ENCODE measurements at regions not wholly inside any gene's neighbourhood (a gene's known extent, or its start where the extent isn't known, plus 50 kb on each side); places are given as distances from the start of the nearest gene placed in this dataset.

DNA sequence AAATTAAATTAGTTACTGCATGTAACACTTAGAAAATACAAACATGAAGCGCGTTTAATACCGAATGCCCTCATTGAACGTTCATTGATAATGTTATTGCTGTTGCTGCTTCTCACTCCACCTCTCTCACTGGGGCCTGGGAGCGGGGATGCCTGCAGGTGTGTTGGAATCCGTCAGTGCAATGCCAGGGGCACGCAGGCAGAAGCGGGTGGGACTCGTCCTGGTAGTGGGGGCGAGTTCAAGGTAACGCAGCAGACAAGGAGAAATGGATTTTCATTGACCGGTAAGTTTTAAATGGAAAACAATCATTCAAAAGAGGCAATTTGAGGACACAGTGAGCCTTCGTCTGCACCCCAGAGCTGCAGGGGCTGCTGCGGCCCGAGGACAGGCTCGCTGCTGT lies 71.2 kb upstream of the AFDN start:
- DNase-seq (ENCODE audit: low read depth, low spot score): no peak

DNA sequence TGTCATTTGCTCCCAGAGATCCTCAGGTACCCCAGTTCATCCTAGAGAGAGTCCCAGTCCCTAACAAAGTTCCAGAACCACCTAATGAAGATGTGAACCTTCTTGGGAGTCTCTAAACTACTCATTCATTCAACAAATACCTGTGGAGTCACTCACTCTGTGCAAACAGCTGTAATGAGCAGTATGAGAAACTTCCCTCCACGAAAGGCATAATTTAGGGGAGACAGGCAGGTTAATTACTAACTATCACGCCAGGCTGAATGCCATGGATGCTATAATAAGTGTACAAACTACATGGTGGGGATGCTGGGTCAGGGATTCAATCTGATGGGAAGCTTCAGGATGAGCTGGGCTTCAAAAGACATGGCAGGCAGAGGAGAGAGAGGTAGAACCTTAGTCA lies 70.1 kb upstream of the AFDN start:
- no peak for DNase-seq (ENCODE audit: low read depth, low spot score)

DNA sequence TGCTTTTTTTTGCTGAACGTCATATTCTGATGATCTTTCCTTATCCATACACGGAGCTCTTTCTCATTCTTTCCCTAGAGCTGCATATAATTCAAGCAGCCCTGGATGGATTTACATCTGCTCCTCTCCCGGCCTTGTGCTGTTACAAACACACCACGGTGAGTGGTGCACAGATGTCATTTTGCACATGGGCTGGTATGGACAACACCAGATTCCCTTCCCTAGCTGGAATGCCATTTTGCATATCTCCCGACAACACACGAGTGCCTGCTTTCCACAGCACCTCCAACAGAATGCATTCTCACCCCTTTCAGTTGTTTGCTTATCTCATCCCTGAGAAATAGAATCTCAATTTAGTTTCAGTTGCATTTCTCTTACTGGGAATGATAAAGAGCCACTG lies 69.5 kb upstream of the AFDN start:
- no peak for DNase-seq (ENCODE audit: low read depth, low spot score)

DNA sequence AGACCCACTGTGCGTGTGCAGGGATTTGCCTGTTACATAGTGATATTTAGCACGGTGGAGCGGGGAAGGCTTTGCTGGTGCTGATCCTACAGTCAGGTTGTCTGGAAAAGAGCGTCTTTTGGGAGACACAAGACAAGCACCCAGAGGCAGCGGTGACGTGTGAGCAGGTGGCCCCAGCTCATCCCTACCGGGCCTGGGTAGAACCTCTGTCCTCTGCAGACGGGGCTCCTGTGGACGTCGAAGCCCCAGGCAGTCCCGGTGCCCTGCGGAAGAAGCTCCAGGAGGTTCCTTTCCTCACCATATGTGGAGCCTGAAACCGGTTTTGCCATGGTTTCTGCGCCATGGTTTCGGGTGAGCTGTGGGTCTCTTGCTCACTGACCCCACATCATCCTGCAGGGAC lies 68.9 kb upstream of the AFDN start:
- DNase-seq (ENCODE audit: low read depth, low spot score): no peak

DNA sequence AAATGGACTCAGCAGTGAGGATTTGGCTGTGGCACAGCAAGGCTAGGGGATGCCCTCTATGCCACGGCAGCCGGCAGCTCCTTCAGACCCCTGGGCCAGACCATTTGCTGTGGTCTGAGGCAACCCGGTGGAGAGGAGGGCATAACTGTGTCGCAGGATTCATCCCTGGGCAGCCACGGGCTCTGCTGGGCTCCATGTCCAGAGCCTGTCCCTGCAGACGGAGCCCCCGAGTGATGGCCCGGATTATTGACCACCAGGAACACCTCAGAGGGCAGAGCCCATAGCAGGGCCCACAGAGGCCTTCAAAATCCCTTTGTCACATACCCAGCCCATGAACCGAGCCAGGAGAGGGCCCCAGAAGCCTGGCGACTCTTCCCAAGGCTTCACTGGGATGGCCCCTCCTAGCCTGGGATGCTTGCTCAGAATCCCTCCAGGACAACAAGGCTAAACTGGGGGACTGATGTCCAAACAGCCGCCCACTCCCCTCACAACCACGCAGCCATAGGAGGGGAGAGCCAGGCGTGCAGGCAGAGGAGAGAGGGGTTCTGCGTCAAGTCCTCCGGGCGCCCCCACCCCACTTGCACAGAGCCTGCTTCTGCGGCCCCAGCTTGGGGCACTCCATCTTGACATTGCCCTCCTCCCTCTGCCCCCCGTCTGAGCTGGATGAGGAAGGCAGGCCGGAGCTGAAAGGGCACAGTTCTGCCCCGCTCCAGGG lies 68.2 kb upstream of the AFDN start:
- no peak for DNase-seq (ENCODE audit: low read depth, low spot score)

DNA sequence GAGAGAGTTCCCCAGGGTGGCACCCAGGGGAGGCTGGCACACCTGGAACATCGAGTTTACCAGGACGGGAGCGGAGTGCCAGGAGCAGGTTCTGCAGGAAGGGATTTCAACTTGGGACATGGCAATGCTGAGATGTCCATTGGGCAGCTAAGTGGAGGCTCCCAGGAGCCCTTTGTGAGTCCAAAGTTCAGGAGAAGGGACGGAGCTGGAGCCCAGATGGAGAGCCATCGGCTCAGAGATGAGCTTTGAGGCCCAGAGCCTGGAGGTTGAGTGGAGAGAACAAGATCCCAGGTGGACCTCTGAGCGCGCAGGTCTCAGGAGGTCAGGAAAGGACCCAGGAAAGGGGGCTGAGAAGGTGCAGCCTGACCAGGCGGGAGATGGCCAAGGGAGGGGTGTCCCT lies 67.5 kb upstream of the AFDN start:
- no peak for DNase-seq (ENCODE audit: low read depth, low spot score)

DNA sequence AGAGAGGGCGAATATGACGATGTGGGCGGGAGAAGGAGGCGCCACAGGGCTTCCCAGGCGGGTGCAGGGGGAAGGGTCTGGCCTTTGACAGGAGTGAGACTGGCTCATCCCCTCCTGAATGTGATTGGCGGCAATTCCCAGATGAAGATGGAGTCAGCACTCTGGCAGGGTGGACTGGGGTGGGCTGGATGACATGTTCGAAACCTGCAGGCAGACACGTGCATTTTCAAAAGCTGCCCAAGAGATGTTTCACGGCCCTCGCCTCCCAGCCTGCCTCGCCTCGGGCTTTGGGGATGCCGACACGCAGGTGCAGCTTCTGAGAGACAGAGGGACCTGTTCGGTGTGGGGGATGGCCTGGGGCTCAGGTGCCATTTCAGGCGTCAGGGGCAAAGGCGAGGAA lies 66.8 kb upstream of the AFDN start:
- no peak for DNase-seq (ENCODE audit: low read depth, low spot score)

DNA sequence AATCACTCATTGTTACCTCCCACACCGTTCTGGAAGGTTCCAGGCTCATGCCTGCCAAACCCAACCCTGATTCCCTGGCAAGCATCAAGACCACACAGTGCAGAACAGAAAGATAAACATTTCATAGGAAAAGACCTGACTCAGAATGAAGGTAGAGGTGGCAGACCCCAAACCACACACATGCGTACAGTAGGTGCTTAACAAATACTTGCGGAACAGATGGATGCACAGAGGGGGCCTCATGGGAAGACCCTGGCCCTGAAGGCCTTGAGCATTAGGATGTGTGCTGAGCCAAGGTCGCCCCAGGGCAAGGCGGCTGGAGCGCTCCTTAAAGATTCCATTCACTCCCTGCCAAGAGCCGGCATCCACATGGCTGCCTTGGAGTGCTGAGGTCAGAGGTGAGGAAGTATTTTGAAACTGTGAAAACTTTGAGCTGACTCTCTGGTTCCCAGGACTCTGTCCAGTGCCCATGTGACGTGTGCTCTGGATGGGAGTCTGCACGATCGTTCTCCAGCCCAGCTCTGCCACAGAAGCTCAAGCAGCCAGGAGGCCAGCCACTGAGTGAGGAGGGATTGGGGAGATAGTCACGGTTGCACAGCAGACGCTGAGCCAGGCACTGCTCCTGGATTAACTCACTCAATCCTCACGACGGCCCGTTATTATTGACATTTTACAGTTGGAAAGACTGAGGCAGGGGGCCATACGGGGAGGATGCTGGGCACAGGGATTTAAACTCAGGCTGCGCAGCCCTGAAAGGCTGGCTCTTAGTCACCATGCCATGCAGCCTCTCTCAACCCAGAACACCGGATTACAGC lies 65.5 kb upstream of the AFDN start:
- DNase-seq (ENCODE audit: low read depth, low spot score): peak; percentile 51

DNA sequence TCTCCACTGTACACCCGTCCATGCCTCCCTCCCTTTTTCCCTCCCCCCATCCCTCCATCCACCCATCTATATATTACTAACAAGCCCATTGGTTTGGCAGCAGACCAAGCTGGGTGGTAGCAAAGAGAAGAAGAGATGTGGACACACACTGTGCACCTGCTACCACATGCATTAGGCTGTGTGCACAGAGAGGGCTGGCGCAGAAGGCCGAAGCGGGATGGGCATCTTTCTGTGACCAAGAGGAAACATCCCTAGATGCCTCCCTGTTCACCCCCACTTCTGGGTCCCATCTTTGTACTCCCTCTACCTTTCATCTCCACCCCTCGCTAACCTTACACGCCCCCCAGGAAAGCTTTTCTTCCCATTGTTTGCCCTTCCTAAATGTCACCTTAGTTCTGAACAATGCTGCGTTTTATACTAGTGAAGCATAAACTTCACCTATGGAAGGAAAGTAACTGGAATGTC lies 64.9 kb upstream of the AFDN start:
- DNase-seq (ENCODE audit: low read depth, low spot score): no peak

DNA sequence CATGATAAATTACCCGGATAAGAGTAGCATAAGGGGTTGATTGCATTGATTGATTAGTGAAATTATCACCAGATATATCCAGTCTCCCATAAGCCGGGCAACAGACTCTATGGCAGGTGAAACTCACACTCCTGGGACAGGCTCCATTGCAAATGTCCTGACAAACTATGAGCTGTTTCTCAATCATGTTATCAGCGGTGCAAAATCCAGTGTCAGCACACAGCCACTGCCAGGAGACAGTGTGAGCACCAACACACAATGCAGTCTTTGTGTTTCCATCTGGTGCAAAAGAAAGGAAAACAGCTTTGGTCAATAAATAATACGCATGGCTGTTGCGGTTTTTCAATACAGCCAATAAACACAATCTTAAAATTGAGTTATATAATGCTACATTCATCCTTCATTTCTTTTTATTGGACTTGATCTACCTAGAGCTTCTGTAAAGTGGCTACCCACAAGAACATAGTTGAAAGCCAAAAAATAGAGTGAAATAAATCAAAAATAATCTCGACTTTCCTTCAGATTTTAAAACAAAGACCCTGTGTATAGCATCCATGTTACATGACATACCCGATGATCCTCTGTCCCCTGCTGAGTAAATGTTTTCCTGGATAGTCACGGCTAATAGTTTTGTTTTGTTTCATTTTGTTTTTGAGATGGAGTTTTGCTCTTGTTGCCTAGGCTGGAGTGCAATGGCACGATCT lies 64.3 kb upstream of the AFDN start:
- no peak for DNase-seq (ENCODE audit: low read depth, low spot score)

DNA sequence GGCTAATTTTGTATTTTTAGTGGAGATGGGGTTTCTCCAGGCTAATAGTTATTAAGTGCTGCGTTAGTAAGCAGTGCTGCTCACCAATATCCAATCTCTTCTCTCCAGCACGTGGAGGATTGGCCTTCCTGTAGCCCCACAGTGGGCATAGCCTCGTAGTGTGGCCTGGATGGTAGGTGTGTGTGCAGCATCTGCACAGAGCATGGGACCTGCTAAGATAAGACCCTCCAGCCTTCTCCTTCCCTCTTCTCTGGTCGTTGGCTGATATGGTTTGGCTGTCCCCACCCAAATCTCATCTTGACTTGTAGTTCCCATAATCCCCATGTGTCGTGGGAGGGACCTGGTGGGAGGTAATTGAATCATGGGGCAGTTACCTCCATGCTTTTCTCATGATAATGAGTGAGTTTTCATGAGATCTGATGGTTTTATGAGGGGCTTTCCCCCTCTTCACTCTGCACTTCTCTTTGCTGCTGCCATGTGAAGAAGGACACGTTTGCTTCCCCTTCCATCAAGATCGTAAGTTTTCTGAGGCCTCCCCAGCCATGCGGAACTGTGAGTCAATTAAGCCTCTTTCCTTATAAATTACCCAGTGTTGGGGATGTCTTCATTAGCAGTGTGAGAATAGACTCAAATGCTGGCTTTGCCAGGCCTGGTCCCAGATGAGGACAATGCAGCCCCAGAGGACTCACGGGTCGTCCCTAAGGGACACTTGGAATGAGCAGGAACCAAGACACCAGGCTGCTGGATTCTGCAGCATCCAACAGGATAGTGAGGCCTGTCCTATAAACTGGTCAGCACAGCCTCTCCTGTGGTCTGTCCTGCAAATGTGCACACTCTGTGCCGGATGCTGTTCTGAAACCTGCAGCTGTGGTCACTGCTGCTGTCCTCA lies 63.4 kb upstream of the AFDN start:
- DNase-seq (ENCODE audit: low read depth, low spot score): no peak

DNA sequence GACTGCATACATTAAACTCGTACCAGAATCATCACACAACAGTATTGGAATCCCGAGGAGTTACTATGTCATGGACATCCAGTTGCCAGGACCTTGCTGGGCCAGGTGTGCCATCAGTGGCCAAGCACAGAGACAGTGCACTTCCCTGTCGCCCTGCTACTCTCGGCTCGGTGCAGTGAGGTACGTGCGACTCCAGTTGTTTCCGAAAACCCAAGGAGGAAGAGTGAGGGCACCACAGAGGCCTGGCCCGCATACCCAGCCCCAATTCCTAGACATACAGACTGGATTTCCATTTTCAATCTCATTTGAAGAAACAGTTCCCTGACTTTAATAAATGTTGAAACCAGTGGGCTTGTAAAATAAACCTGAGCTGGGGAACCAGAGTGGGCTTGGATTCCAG lies 62.5 kb upstream of the AFDN start:
- DNase-seq (ENCODE audit: low read depth, low spot score): no peak

DNA sequence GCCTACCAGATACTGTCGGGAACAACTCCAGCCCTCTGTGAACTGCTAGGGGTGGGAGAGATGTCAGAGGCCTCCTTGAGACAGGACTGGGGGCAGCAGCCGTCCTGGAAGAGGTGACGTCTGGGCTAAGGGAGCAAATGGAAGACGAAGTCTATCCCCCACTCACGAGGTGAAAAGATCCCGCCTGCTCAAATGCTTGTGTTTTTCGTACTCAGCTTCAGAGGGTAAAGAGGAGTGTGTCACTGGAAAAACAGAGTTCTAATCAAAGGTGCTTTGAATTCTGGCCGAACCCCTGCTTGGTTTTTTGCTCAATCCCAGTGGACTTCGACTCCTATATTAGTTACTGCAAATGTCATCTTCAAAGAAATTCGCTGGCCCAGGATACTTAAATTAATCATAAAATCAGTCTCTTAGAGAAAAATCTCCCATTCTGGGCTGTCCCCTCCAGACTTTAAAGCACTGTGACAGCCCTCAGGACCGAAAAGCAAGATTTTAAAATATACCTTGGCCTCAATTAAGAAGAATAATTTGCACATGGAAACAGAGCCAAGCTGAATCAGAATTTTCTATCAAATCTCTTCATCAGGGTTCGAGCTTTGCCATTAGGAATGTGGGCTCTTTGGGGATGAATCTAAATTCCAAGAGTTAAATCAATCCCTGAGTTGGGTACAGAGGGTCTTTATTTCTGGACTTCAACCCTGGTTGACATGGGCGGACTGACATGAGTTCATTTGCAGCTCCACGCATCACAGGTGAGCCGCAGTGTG lies 61.8 kb upstream of the AFDN start:
- no peak for DNase-seq (ENCODE audit: low read depth, low spot score)

DNA sequence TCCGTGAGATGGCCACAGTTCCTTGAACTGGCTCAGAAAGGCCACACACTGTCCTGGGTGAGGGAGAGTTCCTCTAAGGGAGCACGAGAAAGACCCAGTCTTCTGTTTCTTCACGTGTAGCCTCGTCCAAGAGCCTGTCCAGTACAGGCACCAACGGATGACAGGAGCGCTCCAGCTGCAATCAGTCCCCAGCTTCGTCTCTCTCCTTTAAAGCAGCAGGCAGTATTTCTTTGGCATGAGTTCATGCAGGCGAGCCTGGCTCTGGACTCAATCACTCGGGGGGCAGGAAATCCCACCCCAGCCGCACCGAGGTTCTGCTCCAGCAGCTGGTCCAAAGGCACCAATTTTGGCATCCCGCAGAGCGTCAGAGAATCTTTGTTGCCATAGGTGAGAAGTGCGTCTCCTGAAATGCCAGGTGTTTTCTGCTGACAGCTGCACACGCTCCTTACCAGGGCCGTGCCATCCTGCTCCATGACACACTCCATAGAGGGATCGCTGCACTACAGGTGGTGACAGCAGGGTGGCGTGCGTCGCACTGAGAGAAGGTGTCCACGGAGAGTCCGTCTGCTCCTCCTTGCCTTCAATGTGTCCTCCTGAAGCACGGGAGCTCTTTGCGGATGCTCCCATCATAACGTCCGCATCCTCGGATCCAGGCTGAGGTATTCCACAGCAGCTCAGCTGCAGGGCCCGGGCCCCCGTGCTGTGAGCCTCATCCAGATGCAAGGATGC lies 59.6 kb upstream of the AFDN start:
- no peak for DNase-seq (ENCODE audit: low read depth, low spot score)

DNA sequence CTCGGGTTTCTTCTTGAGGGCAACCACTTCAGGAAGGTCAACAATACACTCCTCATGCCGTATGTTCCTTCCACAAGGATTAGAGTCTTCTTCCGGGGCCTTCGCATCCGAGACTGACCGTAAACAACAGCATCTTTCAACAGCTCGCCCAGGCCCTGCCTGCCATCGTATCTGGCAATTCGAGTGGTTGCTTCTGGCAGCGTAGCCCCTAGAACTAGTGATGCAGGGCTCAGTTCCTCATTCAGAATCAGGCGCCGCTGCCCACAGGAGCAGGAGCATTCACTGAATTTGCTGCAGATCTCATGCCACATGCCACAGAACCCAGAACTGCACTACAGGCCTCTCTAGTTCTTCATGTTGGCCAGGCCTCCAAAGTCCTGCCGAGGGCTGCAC lies 59.0 kb upstream of the AFDN start:
- no peak for DNase-seq (ENCODE audit: low read depth, low spot score)

DNA sequence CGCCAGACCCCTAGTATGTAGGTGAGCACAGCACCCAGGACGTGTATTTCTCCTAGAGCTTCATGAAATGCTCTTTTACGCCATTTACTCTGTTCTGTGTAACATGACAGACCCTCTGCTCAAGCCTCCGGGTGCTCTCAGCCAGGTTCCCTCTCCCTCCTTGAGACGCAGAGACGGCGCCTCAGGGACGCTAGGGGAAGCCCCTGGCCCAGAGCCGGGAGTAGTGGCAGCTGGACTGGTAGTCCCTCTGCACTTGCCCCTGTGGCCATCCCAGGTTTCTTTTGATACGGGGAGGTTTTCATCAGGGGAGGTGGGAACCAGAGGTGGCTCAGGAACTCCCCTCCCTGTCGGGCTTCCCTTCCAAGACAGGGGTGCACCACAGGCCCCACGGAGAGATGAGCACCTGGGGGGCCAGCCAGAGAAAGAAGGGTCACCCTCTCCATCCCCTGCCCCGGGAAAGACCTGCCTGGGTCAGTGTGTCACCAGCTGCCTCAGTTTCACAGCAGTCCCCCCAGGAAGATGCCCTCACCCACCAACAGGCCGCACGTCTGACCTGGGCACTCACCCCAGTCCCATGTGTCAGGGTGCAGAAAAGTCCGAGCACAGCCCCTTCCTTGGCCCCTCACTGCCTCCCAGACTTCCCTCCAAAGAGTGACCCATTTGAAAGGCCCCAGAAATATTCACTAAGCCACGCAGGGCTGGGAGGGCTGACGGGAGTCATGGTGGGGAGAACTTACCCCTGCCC lies 58.1 kb upstream of the AFDN start:
- DNase-seq (ENCODE audit: low read depth, low spot score): no peak

DNA sequence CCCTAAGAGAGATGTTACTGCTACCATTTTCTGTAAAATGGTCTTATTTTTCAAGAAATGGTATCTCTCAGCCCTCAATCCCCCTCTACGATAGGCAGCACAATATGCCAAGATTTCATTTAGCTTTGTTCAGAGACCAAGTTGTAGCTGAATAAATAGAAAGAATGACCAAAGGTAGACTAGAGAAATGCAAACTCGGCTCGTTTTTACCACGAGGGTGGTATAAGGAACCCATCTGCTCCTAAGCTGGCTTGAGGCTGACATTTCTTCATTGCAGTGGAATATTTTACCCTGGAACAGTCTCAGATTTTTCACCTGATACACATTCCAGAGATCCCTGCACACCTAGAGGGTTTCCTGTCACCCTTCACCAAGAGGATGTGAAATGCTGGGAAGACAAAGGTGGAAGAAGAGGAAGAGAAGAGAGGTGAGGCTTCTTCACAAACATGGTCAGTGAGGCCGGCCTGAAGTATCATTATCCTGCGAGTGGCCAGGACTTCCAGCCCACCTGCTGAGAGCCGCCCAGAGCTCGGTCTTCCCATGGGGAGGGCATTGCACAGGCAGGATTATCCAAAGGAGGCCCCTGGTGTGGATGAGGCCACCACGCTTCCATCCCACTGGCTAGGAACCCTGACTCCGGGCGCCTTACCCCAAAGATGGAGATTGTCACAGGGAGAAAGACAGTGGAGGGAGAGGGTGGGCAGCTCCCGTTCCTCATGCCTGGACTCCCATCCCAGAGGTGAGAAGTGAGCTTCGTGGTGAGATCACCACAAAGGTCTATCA lies 57.1 kb upstream of the AFDN start:
- no peak for DNase-seq (ENCODE audit: low read depth, low spot score)

DNA sequence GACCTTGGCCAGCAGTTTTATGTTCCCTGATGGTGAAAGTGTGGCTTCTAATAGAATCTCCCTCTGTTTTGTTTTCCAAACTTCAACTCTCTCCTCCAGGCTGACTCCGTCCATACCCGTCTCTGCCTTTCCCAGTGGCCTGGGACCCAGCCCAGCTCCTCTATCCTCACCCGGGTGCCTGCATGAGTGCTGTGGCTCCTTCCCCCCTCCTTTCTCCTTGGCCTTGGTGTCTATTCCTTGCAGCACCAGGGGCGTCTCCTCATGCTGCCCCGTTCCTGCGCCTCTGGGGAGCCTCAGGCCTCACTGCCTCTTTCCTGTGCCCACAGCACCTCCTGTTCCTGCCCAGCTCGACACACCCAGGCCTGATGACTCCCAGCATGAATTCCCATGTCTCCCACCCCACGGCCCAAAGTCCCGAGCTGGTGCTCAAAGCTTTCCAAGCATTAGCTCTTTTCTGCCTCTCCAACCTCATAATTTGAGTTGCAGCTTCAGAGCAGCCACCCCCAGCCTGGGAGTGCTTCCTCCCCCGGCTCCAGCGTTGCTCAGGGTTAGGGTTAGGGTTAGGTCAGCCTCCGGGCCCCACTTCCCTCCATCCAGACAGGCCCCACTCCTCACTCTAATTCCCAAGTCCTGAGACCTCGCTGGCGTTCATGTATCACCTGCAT lies 56.3 kb upstream of the AFDN start:
- no peak for DNase-seq (ENCODE audit: low read depth, low spot score)
